ENCODE measurements at regions not wholly inside any gene's neighbourhood (a gene's known extent, or its start where the extent isn't known, plus 50 kb on each side); places are given as distances from the start of the nearest gene placed in this dataset.

DNA sequence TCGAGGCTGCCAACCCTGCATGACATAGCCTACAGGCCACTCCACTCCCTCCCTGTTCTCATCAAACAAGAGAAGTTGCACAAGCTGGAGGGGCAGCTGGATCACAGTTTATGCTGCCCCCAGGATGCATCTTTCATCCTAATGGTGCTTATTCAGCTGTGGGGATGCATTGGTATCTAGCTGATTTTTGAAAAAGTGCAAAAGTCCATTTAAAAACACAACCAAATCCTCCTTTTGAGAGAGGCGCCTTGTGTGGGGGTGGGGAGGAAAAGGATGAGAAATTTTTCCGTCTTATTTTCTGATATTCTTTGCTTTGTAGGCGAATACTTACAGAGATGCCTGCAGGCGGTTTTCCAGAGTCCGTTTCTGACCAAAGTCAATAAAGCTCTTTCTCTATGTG, 276.4 kb upstream of the BOD1L1 start:
- Histone ChIP-seq H3K27me3 (ENCODE audit: control insufficient read depth, insufficient read depth, low read length) (no peaks in the 10 kb centered on the region), H3K4me1 (ENCODE audit: control insufficient read depth, insufficient read depth, low read length) (peaks cover 55% of the 10 kb centered on the region), H3K4me2 (ENCODE audit: low read length) (no peak overlapping the region), H3K4me3 (ENCODE audit: low read length) (no peak overlapping the region), H3K9me3 (replicated peaks; ENCODE audit: low read length) (no peaks in the 10 kb centered on the region), H3K9ac (ENCODE audit: low read depth, low read length) (no peak overlapping the region), H3K36me3 (ENCODE audit: insufficient read depth, low read length) (no peaks in the 10 kb centered on the region)

DNA sequence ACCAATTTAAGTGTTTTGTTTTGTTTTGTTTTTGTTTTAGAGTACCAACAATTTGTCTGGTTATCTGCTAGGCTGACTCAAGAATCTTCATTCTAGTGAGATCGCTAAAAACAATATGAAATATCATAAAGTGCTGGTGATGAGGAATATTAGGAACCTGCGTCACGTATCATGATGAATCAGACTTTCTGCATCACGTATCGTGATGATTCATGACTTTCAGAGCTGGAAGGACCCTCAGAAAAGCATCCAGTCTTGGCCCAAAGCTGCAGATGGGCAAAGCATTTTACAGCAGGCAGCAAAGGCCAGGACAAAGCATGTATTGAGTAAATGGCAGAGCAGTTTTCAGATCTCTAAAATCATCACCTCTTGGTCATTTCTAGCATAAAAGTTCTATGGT, 278.0 kb upstream of the BOD1L1 start:
- Histone ChIP-seq H3K4me1 (ENCODE audit: control insufficient read depth, insufficient read depth, low read length) (peaks cover 55% of the 10 kb centered on the region), H3K27me3 (ENCODE audit: control insufficient read depth, insufficient read depth, low read length) (no peaks in the 10 kb centered on the region), H3K36me3 (ENCODE audit: insufficient read depth, low read length) (no peaks in the 10 kb centered on the region), H3K9me3 (replicated peaks; ENCODE audit: low read length) (no peaks in the 10 kb centered on the region), H3K4me2 (ENCODE audit: low read length) (no peak overlapping the region), H3K9ac (ENCODE audit: low read depth, low read length) (peak overlapping the region; percentile 85), H3K4me3 (ENCODE audit: low read length) (no peak overlapping the region)

DNA sequence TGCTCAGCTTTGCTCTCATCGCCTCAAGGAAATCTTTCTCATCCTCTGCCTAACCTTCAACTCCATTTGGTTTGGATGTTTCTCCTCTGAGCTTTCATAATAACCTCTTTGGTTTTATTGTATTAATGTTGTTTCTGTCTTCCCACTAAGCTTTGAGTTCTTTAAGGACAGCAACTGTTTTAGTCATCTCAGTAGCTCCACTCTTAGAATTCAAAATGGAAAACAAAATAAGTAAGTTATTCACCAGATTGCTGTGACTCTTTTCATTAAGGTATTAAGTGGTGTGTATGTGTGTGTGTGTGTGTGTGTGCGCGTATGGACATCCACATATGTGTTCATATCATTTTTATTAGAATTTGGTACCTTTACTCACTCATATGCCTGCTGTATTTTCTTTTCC, 279.2 kb upstream of the BOD1L1 start:
- Histone ChIP-seq H3K36me3 (ENCODE audit: insufficient read depth, low read length) (no peaks in the 10 kb centered on the region), H3K4me3 (ENCODE audit: low read length) (no peak overlapping the region), H3K27me3 (ENCODE audit: control insufficient read depth, insufficient read depth, low read length) (no peaks in the 10 kb centered on the region), H3K4me2 (ENCODE audit: low read length) (peak overlapping the region; percentile 8), H3K4me1 (ENCODE audit: control insufficient read depth, insufficient read depth, low read length) (peaks cover 55% of the 10 kb centered on the region), H3K9me3 (replicated peaks; ENCODE audit: low read length) (no peaks in the 10 kb centered on the region), H3K9ac (ENCODE audit: low read depth, low read length) (peak overlapping the region; percentile 85)

DNA sequence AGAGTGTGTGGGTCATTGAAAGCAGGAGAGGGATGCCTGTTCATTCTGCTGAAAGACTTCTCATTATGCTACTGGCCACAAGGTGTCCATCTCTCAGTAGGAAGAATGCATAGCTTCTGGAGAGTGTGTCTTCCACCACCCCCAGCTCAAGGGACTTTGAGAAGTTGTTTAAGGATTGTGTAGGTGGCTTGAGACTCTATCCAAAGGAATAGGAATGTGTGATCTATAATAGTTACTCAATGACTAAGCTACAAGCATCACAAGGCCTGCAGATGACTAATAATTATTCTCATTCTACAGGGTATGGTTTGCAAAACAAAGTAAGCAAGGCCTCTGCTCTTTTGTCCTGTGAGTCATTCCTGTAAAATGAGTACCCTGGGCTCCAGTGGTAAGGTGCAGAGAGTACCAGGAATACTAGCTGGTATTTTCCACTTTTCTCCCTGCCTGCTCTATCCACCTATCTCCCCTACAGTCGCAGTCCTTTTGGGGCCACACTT, 279.8 kb upstream of the BOD1L1 start:
- Histone ChIP-seq H3K4me2 (ENCODE audit: low read length) (peak overlapping the region; percentile 35), H3K9me3 (replicated peaks; ENCODE audit: low read length) (no peaks in the 10 kb centered on the region), H3K9ac (ENCODE audit: low read depth, low read length) (peak overlapping the region; percentile 85), H3K36me3 (ENCODE audit: insufficient read depth, low read length) (no peaks in the 10 kb centered on the region), H3K4me1 (ENCODE audit: control insufficient read depth, insufficient read depth, low read length) (peaks cover 53% of the 10 kb centered on the region), H3K27me3 (ENCODE audit: control insufficient read depth, insufficient read depth, low read length) (no peaks in the 10 kb centered on the region), H3K4me3 (ENCODE audit: low read length) (no peak overlapping the region)

DNA sequence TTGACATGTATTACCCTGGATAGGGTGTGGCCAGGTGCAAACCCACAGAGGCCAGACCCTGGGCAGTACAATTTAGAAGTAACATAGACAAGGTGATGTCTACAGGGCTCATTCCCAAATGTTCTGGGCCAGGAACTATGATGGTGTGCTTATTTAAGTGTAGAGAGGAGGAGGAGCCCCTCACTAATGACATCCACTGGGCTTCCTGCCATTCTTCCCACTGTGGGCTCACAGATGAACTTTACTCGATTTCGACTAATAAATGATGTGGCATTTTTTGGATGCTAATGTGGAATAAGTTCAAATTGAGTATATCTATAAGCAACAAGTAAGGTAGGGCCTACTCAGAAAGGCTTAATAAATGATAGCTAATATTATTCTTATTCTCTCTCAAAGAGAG, 280.9 kb upstream of the BOD1L1 start:
- H3K27me3 ChIP-seq (ENCODE audit: control insufficient read depth, insufficient read depth, low read length) = no peaks in the 10 kb centered on the region
- H3K9ac ChIP-seq (ENCODE audit: low read depth, low read length) = peak overlapping the region; percentile 82
- no peak overlapping the region for H3K4me2 ChIP-seq (ENCODE audit: low read length)
- no peaks in the 10 kb centered on the region for H3K9me3 ChIP-seq (replicated peaks; ENCODE audit: low read length)
- H3K4me1 ChIP-seq (ENCODE audit: control insufficient read depth, insufficient read depth, low read length) = peaks cover 52% of the 10 kb centered on the region
- H3K36me3 ChIP-seq (ENCODE audit: insufficient read depth, low read length) = no peaks in the 10 kb centered on the region
- no peak overlapping the region for H3K4me3 ChIP-seq (ENCODE audit: low read length)

DNA sequence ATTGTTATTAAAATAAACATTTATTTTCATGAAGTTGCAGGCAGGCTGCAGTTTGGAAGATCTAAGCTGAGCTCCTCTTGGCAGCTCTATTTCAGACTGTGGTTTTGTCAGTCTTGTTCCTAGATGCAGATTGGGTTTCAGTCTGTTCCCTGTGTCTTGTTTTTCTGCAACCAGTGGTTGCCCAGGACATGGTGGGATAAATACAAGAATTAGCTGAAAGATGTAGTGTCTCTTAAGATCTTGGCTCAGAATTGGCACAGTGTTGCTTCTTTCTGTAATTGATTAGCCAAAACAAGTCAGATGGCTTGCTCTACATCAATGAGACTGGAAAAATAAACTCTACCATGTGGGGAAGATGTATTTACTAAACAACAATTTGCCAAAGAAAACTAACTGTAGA, 283.0 kb upstream of the BOD1L1 start:
- no peaks in the 10 kb centered on the region for H3K27me3 ChIP-seq (ENCODE audit: control insufficient read depth, insufficient read depth, low read length)
- peaks cover 38% of the 10 kb centered on the region for H3K4me1 ChIP-seq (ENCODE audit: control insufficient read depth, insufficient read depth, low read length)
- no peaks in the 10 kb centered on the region for H3K36me3 ChIP-seq (ENCODE audit: insufficient read depth, low read length)
- no peak overlapping the region for H3K9ac ChIP-seq (ENCODE audit: low read depth, low read length)
- H3K9me3 ChIP-seq (replicated peaks; ENCODE audit: low read length) = no peaks in the 10 kb centered on the region
- H3K4me3 ChIP-seq (ENCODE audit: low read length) = no peak overlapping the region
- H3K4me2 ChIP-seq (ENCODE audit: low read length) = no peak overlapping the region

DNA sequence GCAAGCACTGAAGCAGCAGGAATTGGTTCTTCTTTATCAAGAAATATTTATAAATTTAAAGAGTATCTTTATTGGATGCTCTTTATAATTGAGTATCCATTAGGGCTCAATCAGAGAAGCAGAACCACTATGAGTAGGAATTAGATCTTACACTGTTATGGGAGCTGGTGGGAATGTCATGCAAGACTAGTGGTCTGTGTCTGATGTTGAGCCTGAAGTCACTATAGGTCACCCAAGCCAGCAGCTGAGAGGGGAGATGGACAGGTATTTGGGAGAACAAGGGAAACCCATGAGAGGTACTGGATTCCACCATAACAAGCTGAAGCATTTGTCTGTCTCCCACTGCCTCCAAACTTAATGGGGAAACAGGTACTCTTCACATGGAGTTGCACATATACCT, 283.7 kb upstream of the BOD1L1 start:
- no peaks in the 10 kb centered on the region for H3K36me3 ChIP-seq (ENCODE audit: insufficient read depth, low read length)
- H3K9ac ChIP-seq (ENCODE audit: low read depth, low read length) = no peak overlapping the region
- H3K27me3 ChIP-seq (ENCODE audit: control insufficient read depth, insufficient read depth, low read length) = no peaks in the 10 kb centered on the region
- no peaks in the 10 kb centered on the region for H3K9me3 ChIP-seq (replicated peaks; ENCODE audit: low read length)
- peaks cover 31% of the 10 kb centered on the region for H3K4me1 ChIP-seq (ENCODE audit: control insufficient read depth, insufficient read depth, low read length)
- no peak overlapping the region for H3K4me3 ChIP-seq (ENCODE audit: low read length)
- H3K4me2 ChIP-seq (ENCODE audit: low read length) = no peak overlapping the region

DNA sequence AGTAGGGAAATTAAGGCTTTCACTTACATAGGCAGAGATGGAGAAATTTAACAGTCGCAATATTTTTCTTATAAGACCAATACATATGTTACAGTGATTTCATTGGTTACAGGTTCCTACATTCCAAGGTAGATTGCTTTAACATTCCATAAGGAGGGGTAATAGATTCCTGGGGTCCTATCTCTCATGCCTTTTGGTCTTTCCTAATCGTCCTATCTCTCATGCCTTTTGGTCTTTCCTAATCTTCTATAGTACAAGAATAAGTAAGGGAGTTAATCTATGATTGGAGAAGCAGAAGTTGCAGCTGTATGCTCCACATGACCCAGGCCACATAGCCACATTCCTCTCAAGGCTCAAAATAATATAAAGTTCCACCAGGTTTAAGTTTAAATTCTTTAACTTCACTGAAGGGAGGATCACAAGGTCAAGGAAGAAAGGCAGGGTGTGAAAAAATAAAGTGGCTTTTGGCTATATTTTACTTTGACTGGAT, 285.0 kb upstream of the BOD1L1 start:
- Histone ChIP-seq H3K9ac (ENCODE audit: low read depth, low read length) (no peak overlapping the region), H3K4me1 (ENCODE audit: control insufficient read depth, insufficient read depth, low read length) (peaks cover 29% of the 10 kb centered on the region), H3K36me3 (ENCODE audit: insufficient read depth, low read length) (no peaks in the 10 kb centered on the region), H3K9me3 (replicated peaks; ENCODE audit: low read length) (no peaks in the 10 kb centered on the region), H3K4me3 (ENCODE audit: low read length) (no peak overlapping the region), H3K4me2 (ENCODE audit: low read length) (no peak overlapping the region), H3K27me3 (ENCODE audit: control insufficient read depth, insufficient read depth, low read length) (no peaks in the 10 kb centered on the region)

DNA sequence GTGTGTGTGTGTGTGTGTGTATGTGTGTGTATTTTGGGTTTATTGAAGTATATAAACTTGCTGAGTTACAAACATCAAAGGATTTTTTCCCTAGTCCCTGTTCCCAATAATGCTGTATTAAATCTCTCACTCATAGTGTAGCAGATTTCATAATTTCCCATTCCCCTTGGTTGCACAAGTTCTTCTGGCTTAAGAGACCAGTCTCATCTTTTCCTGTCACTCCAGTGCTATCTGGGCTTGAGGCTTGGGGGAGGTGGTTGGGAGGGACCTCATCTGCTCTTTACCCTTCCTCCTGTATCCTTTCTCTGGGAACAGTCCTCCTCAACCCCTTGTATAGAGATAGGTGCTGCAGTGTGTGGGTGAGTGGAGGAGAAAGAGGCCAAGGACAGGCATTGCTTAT, 285.4 kb upstream of the BOD1L1 start:
- Histone ChIP-seq H3K4me1 (ENCODE audit: control insufficient read depth, insufficient read depth, low read length) (peaks cover 29% of the 10 kb centered on the region), H3K4me2 (ENCODE audit: low read length) (no peak overlapping the region), H3K9me3 (replicated peaks; ENCODE audit: low read length) (no peaks in the 10 kb centered on the region), H3K4me3 (ENCODE audit: low read length) (no peak overlapping the region), H3K9ac (ENCODE audit: low read depth, low read length) (no peak overlapping the region), H3K27me3 (ENCODE audit: control insufficient read depth, insufficient read depth, low read length) (no peaks in the 10 kb centered on the region), H3K36me3 (ENCODE audit: insufficient read depth, low read length) (no peaks in the 10 kb centered on the region)

DNA sequence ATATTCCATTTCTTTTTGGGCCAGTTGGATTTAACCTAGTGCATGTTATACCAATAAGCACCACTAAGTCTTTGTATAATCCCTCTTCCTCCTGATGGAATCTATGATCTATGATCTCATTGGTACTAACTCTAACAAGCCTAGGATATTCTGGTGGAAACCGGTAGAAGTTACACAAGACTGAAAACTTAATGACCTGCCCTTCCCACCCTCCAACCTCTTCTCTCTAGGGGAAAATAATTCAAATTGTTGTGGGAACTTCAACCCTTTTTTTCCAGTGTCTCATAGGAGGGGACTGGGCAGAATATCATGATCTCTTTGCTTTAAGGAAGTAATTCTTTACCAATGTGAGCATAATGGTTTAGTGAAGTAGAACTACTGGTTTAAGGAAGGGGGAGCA, 289.5 kb upstream of the BOD1L1 start:
- no peaks in the 10 kb centered on the region for H3K9me3 ChIP-seq (replicated peaks; ENCODE audit: low read length)
- H3K4me2 ChIP-seq (ENCODE audit: low read length) = no peak overlapping the region
- no peaks in the 10 kb centered on the region for H3K36me3 ChIP-seq (ENCODE audit: insufficient read depth, low read length)
- no peak overlapping the region for H3K4me3 ChIP-seq (ENCODE audit: low read length)
- H3K27me3 ChIP-seq (ENCODE audit: control insufficient read depth, insufficient read depth, low read length) = no peaks in the 10 kb centered on the region
- H3K9ac ChIP-seq (ENCODE audit: low read depth, low read length) = peak overlapping the region; percentile 53
- peaks cover 59% of the 10 kb centered on the region for H3K4me1 ChIP-seq (ENCODE audit: control insufficient read depth, insufficient read depth, low read length)

DNA sequence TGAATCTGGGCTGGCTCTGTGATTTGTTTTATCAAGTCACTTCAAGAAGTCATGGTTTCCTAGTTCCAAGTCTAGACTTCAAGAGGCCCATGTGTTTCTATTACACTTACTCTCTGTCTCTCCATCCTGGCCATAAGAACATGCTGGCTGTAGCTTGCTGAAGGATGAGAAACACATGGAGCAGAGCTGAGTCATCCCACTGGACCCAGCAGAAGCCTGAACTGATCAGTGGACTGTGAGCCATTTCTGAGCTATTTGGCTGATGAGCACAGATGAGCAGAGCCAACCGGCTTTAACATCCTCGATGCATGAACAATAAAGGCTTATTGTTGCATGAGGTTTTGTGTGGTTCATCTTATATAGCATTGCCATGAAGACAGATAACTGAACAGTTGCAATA, 290.6 kb upstream of the BOD1L1 start:
- Histone ChIP-seq H3K9ac (ENCODE audit: low read depth, low read length) (peak overlapping the region; percentile 74), H3K27me3 (ENCODE audit: control insufficient read depth, insufficient read depth, low read length) (no peaks in the 10 kb centered on the region), H3K4me1 (ENCODE audit: control insufficient read depth, insufficient read depth, low read length) (peaks cover 64% of the 10 kb centered on the region), H3K4me3 (ENCODE audit: low read length) (no peak overlapping the region), H3K36me3 (ENCODE audit: insufficient read depth, low read length) (no peaks in the 10 kb centered on the region), H3K4me2 (ENCODE audit: low read length) (no peak overlapping the region), H3K9me3 (replicated peaks; ENCODE audit: low read length) (no peaks in the 10 kb centered on the region)

DNA sequence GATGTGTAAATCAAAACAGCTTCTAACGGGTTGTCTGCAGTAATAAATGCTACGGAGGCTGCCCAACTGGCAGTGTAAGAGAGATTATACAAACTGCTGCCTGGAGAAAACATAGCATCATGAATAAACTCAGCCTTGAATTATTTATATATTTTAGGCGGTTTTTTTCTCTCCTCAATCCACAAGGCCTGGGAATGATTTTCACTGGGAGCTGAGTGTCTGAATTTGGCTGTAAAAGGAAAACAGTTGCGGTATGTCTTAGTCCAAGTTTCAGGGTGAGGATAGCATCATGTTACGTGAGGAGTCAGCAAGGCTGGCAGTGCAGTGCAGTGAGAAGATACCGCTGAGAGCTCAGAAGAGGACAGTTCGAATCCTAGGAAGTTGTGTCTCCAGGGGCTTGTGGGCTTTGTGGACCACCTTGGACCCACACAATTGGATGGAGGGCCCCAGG, 291.5 kb upstream of the BOD1L1 start:
- Histone ChIP-seq H3K9ac (ENCODE audit: low read depth, low read length) (peak overlapping the region; percentile 74), H3K36me3 (ENCODE audit: insufficient read depth, low read length) (no peaks in the 10 kb centered on the region), H3K27me3 (ENCODE audit: control insufficient read depth, insufficient read depth, low read length) (no peaks in the 10 kb centered on the region), H3K4me1 (ENCODE audit: control insufficient read depth, insufficient read depth, low read length) (peaks cover 70% of the 10 kb centered on the region), H3K9me3 (replicated peaks; ENCODE audit: low read length) (no peaks in the 10 kb centered on the region), H3K4me3 (ENCODE audit: low read length) (no peak overlapping the region), H3K4me2 (ENCODE audit: low read length) (no peak overlapping the region)
